HG03103 (cell line): ENCODE measurements at regions not wholly inside any gene's neighbourhood (a gene's known extent, or its start where the extent isn't known, plus 50 kb on each side); places are given as distances from the start of the nearest gene placed in this dataset.

Experiments
- ATAC-seq: cut with Tn5 transposase; IDR thresholded peaks from one replicate; pipeline ENCODE4 v1.9.1; 2021; ENCODE audit warnings: low read depth; ENCODE audit not compliant: unreplicated experiment

- no peak for ATAC-seq
Measured at GRCh38 chr14:85195872-85196477, 334.0 kb upstream of the FLRT2 start.

GRCh38 chr14:85198001-85198400 is 331.9 kb upstream of the FLRT2 start:
- ATAC-seq, result no peak

- ATAC-seq, result no peak
Measured at GRCh38 chr14:85205875-85206274, 324.1 kb upstream of the FLRT2 start.

- no peak for ATAC-seq
Measured at GRCh38 chr14:85214471-85214870, 315.5 kb upstream of the FLRT2 start.

GRCh38 chr14:85217412-85217811 is 312.5 kb upstream of the FLRT2 start:
- ATAC-seq, result no peak

- no peak for ATAC-seq
Measured at GRCh38 chr14:85218982-85219381, 311.0 kb upstream of the FLRT2 start.

GRCh38 chr14:85221832-85222231 is 308.1 kb upstream of the FLRT2 start:
- ATAC-seq, result no peak

GRCh38 chr14:85222341-85222740 is 307.6 kb upstream of the FLRT2 start:
- ATAC-seq, result no peak

- ATAC-seq, result no peak
Measured at GRCh38 chr14:85223667-85224066, 306.3 kb upstream of the FLRT2 start.

GRCh38 chr14:85224241-85224640 is 305.7 kb upstream of the FLRT2 start:
- no peak for ATAC-seq

GRCh38 chr14:85233756-85234155 is 296.2 kb upstream of the FLRT2 start:
- ATAC-seq, result no peak

GRCh38 chr14:85234156-85235025 is 295.6 kb upstream of the FLRT2 start:
- ATAC-seq, result no peak

- ATAC-seq, result no peak
Measured at GRCh38 chr14:85235868-85236267, 294.1 kb upstream of the FLRT2 start.

- ATAC-seq, result no peak
Measured at GRCh38 chr14:85236296-85236695, 293.6 kb upstream of the FLRT2 start.

GRCh38 chr14:85239791-85240190 is 290.2 kb upstream of the FLRT2 start:
- ATAC-seq, result no peak

GRCh38 chr14:85241022-85241855 is 288.7 kb upstream of the FLRT2 start:
- ATAC-seq, result no peak

GRCh38 chr14:85242666-85243065 is 287.3 kb upstream of the FLRT2 start:
- no peak for ATAC-seq

GRCh38 chr14:85243321-85243720 is 286.6 kb upstream of the FLRT2 start:
- ATAC-seq, result no peak

- no peak for ATAC-seq
Measured at GRCh38 chr14:85247071-85247470, 282.9 kb upstream of the FLRT2 start.

- ATAC-seq, result no peak
Measured at GRCh38 chr14:85248881-85249635, 280.9 kb upstream of the FLRT2 start.
